ENCODE measurements at regions not wholly inside any gene's neighbourhood (a gene's known extent, or its start where the extent isn't known, plus 50 kb on each side); places are given as distances from the start of the nearest gene placed in this dataset.

- DNase-seq: no peak
Measured at GRCh38 chr13:27370305-27370872, 54.0 kb upstream of the GTF3A start.

DNA sequence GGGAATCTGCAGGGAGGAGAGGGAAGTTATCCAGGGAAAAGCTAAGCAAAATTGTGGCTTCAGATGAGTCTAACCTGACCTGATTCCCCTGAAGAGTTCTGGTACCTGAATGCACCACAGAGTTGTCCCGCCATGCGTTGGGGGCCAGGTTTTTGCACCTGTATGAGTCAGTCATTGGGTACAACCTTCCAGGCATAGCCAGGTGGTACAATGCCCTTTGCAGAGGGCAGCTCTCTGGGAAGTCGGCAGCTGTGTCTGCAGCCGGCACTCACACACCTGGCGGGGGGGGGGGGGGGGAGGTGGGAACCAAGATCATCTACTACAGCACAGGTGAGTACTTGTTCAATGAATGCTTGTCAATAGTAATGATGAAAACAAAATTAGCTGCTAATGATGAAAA is 52.5 kb upstream of the GTF3A start:
- no peak for DNase-seq

GRCh38 chr13:27372896-27373295 is 51.5 kb upstream of the GTF3A start:
- no peak for DNase-seq

- DNase-seq: no peak
Measured at GRCh38 chr13:27374126-27374613, 50.2 kb upstream of the GTF3A start.
